ENCODE measurements at regions not wholly inside any gene's neighbourhood (a gene's known extent, or its start where the extent isn't known, plus 50 kb on each side); places are given as distances from the start of the nearest gene placed in this dataset.

DNA sequence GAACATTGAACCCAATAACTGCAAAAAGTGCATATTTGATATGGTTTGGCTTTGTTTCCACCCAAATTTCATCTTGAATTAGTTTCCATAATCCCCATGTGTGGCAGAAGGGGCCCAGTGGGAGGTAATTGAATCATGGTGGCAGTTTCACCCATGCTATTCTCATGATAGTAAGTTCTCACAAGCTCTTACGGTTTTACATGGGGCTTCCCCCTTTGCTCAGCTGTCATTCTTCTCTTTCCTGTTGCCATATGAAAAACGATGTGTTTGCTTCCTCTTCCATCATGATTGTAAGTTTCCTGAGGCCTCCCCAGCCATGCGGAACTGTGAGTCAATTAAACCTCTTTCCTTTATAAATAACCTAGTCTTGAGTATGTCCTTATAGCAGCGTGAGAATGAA, 127.6 kb downstream of the CHD9NB start:
- Histone ChIP-seq H4K20me1 (ENCODE audit: low read depth) (no peaks in the 10 kb centered on the region), H3K27me3 (no peaks in the 10 kb centered on the region), H3K4me1 (no peaks in the 10 kb centered on the region), H3K9ac (no peak overlapping the region), H3F3A (ENCODE audit: low read depth) (no peaks in the 10 kb centered on the region), H3K9me3 (ENCODE audit: low read depth) (no peaks in the 10 kb centered on the region), H3K27ac (no peak overlapping the region), H3K79me2 (ENCODE audit: low read depth) (no peaks in the 10 kb centered on the region), H2AFZ (replicated peaks) (no peak overlapping the region), H3K4me3 (no peak overlapping the region), H3K36me3 (no peaks in the 10 kb centered on the region), H3K4me2 (no peak overlapping the region)
- no peak for TF ChIP-seq EZH2phosphoT487 (IDR thresholded peaks at IDR 0.05)
- no peak for TF ChIP-seq EZH2 (IDR thresholded peaks at IDR 0.05)
- TF ChIP-seq, protein P1, sequence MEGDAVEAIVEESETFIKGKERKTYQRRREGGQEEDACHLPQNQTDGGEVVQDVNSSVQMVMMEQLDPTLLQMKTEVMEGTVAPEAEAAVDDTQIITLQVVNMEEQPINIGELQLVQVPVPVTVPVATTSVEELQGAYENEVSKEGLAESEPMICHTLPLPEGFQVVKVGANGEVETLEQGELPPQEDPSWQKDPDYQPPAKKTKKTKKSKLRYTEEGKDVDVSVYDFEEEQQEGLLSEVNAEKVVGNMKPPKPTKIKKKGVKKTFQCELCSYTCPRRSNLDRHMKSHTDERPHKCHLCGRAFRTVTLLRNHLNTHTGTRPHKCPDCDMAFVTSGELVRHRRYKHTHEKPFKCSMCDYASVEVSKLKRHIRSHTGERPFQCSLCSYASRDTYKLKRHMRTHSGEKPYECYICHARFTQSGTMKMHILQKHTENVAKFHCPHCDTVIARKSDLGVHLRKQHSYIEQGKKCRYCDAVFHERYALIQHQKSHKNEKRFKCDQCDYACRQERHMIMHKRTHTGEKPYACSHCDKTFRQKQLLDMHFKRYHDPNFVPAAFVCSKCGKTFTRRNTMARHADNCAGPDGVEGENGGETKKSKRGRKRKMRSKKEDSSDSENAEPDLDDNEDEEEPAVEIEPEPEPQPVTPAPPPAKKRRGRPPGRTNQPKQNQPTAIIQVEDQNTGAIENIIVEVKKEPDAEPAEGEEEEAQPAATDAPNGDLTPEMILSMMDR (IDR thresholded peaks at IDR 0.05) = no peak
- Mint-ChIP-seq H3K9me3 (no peaks in the 10 kb centered on the region), H3K4me3 (no peak overlapping the region), H3K27ac (no peak overlapping the region), H3K36me3 (no peaks in the 10 kb centered on the region), H3K27me3 (ENCODE audit: insufficient read depth, low read depth) (peaks cover 2% of the 10 kb centered on the region), H3K4me1 (peaks cover 8% of the 10 kb centered on the region)
- no peak for DNase-seq (ENCODE audit: low spot score)

DNA sequence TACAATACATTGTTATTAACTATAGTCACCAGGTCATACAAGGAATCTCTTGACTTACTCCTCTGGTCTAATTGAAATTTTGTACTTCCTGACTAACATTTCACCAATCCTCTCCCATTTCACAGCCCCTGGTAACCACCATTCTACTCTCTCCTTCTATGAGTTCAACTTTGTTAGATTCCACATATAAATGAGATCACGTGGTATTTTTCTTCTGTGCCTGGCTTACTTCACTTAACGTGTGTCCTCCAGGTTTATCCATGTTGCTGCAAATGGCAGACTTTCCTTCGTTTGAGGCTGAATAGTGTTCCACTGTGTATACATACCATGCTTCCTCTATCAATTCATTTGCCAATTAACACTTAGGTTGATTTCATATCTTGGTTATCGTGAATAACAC, 128.5 kb downstream of the CHD9NB start:
- Histone ChIP-seq H3K4me1 (no peaks in the 10 kb centered on the region), H3K79me2 (ENCODE audit: low read depth) (no peaks in the 10 kb centered on the region), H3K9me3 (ENCODE audit: low read depth) (no peaks in the 10 kb centered on the region), H3K4me3 (no peak overlapping the region), H2AFZ (replicated peaks) (no peak overlapping the region), H3K27ac (no peak overlapping the region), H4K20me1 (ENCODE audit: low read depth) (no peaks in the 10 kb centered on the region), H3K36me3 (no peaks in the 10 kb centered on the region), H3K4me2 (no peak overlapping the region), H3K27me3 (no peaks in the 10 kb centered on the region), H3F3A (ENCODE audit: low read depth) (no peaks in the 10 kb centered on the region), H3K9ac (no peak overlapping the region)
- H3K36me3 Mint-ChIP-seq = no peaks in the 10 kb centered on the region
- H3K9me3 Mint-ChIP-seq = no peaks in the 10 kb centered on the region
- no peaks in the 10 kb centered on the region for H3K4me1 Mint-ChIP-seq
- DNase-seq (ENCODE audit: low spot score) = no peak
- no peak overlapping the region for H3K4me3 Mint-ChIP-seq
- H3K27me3 Mint-ChIP-seq (ENCODE audit: insufficient read depth, low read depth) = peaks cover 4% of the 10 kb centered on the region
- H3K27ac Mint-ChIP-seq = no peak overlapping the region
- no peak for TF ChIP-seq EZH2phosphoT487 (IDR thresholded peaks at IDR 0.05)
- no peak for TF ChIP-seq EZH2 (IDR thresholded peaks at IDR 0.05)
- TF ChIP-seq, protein P1 (IDR thresholded peaks at IDR 0.05) = no peak

DNA sequence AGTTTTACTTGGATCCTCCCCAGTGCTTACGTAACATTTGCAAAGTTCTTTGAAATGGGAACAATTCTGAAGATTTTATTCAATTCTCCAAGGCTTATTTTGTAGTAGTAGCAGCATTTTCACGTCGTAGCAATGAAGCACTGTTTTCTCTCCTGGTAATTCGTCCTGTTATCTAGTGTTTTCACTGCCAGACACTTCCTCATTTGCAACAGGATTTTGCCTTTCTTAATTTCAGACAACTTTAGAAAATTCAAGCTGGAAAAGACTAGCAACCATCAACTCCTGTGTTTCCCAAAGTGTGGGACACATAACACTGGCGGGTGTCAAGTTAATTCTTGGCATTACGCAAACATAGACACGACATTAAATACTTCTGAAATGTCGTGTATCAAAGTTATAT, 131.6 kb downstream of the CHD9NB start:
- H3K4me1 ChIP-seq = no peaks in the 10 kb centered on the region
- no peaks in the 10 kb centered on the region for H3F3A ChIP-seq (ENCODE audit: low read depth)
- DNase-seq (ENCODE audit: low spot score) = no peak
- H3K27me3 ChIP-seq = no peaks in the 10 kb centered on the region
- no peaks in the 10 kb centered on the region for H3K4me1 Mint-ChIP-seq
- H3K27me3 Mint-ChIP-seq (ENCODE audit: insufficient read depth, low read depth) = peaks cover 2% of the 10 kb centered on the region
- H3K4me2 ChIP-seq = no peak overlapping the region
- TF ChIP-seq EZH2 (IDR thresholded peaks at IDR 0.05) = no peak
- TF ChIP-seq, protein P1 (IDR thresholded peaks at IDR 0.05) = no peak
- TF ChIP-seq EZH2phosphoT487 (IDR thresholded peaks at IDR 0.05) = no peak
- no peaks in the 10 kb centered on the region for H3K9me3 Mint-ChIP-seq
- no peaks in the 10 kb centered on the region for H3K36me3 ChIP-seq
- no peaks in the 10 kb centered on the region for H3K79me2 ChIP-seq (ENCODE audit: low read depth)
- peak overlapping the region; percentile 32 for H2AFZ ChIP-seq (replicated peaks)
- H3K4me3 Mint-ChIP-seq = no peak overlapping the region
- H4K20me1 ChIP-seq (ENCODE audit: low read depth) = no peaks in the 10 kb centered on the region
- no peak overlapping the region for H3K27ac Mint-ChIP-seq
- H3K4me3 ChIP-seq = no peak overlapping the region
- H3K9ac ChIP-seq = no peak overlapping the region
- no peak overlapping the region for H3K27ac ChIP-seq
- H3K9me3 ChIP-seq (ENCODE audit: low read depth) = no peaks in the 10 kb centered on the region
- no peaks in the 10 kb centered on the region for H3K36me3 Mint-ChIP-seq

Data from neural progenitor cell (in vitro differentiated cells).